Mesenchymal stem cell (in vitro differentiated cells and primary cell): ENCODE measurements at regions not wholly inside any gene's neighbourhood (a gene's known extent, or its start where the extent isn't known, plus 50 kb on each side); places are given as distances from the start of the nearest gene placed in this dataset.

Experiments
- DNase-seq: peaks from one replicate; pipeline ENCODE4 v3.0.0-alpha.2; 2013
- H2AFZ ChIP-seq: one replicate; pipeline ENCODE4 v1.6.1; 2013; ENCODE audit warnings: low read depth, mild to moderate bottlenecking, control low read depth, inconsistent platforms, low read length, moderate library complexity
- H2AK5ac ChIP-seq: 2 replicates; pipeline ENCODE4 v1.6.1; 2013; ENCODE audit warnings: low read length, moderate library complexity, mild to moderate bottlenecking, inconsistent platforms; ENCODE audit not compliant: severe bottlenecking
- H2BK120ac ChIP-seq: one replicate; pipeline ENCODE4 v1.6.1; 2013; ENCODE audit warnings: low read depth, mild to moderate bottlenecking, inconsistent platforms, low read length, moderate library complexity
- H2BK12ac ChIP-seq, 2 experiments: one replicate each; pipeline ENCODE4 v1.6.1; 2013; ENCODE audit warnings: inconsistent platforms in 2 of 2, low read length in 2 of 2, mild to moderate bottlenecking in 2 of 2, moderate library complexity in 2 of 2, control low read depth in 1 of 2
- H2BK15ac ChIP-seq: one replicate; pipeline ENCODE4 v1.6.1; 2013; ENCODE audit warnings: mild to moderate bottlenecking, low read depth, inconsistent platforms; ENCODE audit not compliant: poor library complexity, severe bottlenecking
- H2BK5ac ChIP-seq: 2 replicates; pipeline ENCODE4 v1.6.1; 2013; ENCODE audit warnings: low read depth, mild to moderate bottlenecking, low read length, control low read depth, inconsistent platforms; ENCODE audit not compliant: poor library complexity, severe bottlenecking
- H3K14ac ChIP-seq, 2 experiments: one replicate each; pipeline ENCODE4 v1.6.1; 2013; ENCODE audit warnings: inconsistent platforms in 2 of 2, low read length in 2 of 2, control low read depth in 1 of 2, mild to moderate bottlenecking in 1 of 2, moderate library complexity in 1 of 2
- H3K18ac ChIP-seq, 2 experiments: one replicate each; pipeline ENCODE4 v1.6.1; 2013; ENCODE audit warnings: inconsistent platforms in 2 of 2, low read length in 2 of 2, control low read depth in 1 of 2, low read depth in 1 of 2, mild to moderate bottlenecking in 1 of 2
- H3K23ac ChIP-seq, 2 experiments: one replicate each; pipeline ENCODE4 v1.6.1; 2013; ENCODE audit warnings: inconsistent platforms in 2 of 2, low read length in 2 of 2, mild to moderate bottlenecking in 2 of 2, moderate library complexity in 2 of 2, control low read depth in 1 of 2
- H3K27ac ChIP-seq: 2 replicates; pipeline ENCODE4 v1.5.1; 2013; ENCODE audit warnings: mild to moderate bottlenecking, moderate library complexity, low read length, control low read depth, inconsistent platforms; ENCODE audit not compliant: poor library complexity, severe bottlenecking
- H3K27me3 ChIP-seq, 2 experiments: 2 replicates each; pipeline versions ENCODE4 v1.6.1 to v1.7.0; 2013; ENCODE audit warnings: low read length in 2 of 2, mild to moderate bottlenecking in 2 of 2, moderate library complexity in 2 of 2, control low read depth in 1 of 2, inconsistent platforms in 1 of 2; ENCODE audit not compliant: control insufficient read depth in 1 of 2, insufficient read depth in 1 of 2
- H3K36me3 ChIP-seq, 2 experiments: 2 replicates each; pipeline versions ENCODE4 v1.6.1 to v1.7.0; 2013; ENCODE audit warnings: low read length in 2 of 2, control low read depth in 1 of 2, inconsistent platforms in 1 of 2, low read depth in 1 of 2, mild to moderate bottlenecking in 1 of 2; ENCODE audit not compliant: insufficient read depth in 2 of 2, control insufficient read depth in 1 of 2
- H3K4ac ChIP-seq, 2 experiments: one replicate each; pipeline ENCODE4 v1.6.1; 2013; ENCODE audit warnings: inconsistent platforms in 2 of 2, low read length in 2 of 2, mild to moderate bottlenecking in 2 of 2, moderate library complexity in 2 of 2, control low read depth in 1 of 2, low read depth in 1 of 2
- H3K4me1 ChIP-seq: 2 replicates; pipeline ENCODE4 v1.6.1; 2013; ENCODE audit warnings: low read depth, low read length, control low read depth; ENCODE audit not compliant: control insufficient read depth, insufficient read depth
- H3K4me2 ChIP-seq: 2 replicates; pipeline ENCODE4 v1.6.1; 2013; ENCODE audit warnings: low read length, mild to moderate bottlenecking, inconsistent platforms; ENCODE audit not compliant: poor library complexity, severe bottlenecking
- H3K4me3 ChIP-seq, 2 experiments: 2 replicates each; pipeline versions ENCODE4 v1.5.1 to v1.7.0; 2013; ENCODE audit warnings: low read length in 2 of 2, mild to moderate bottlenecking in 2 of 2, control low read depth in 1 of 2, low read depth in 1 of 2; ENCODE audit not compliant: insufficient read depth in 1 of 2
- H3K79me1 ChIP-seq: replicated peaks from 2 replicates; pipeline ENCODE4 v1.6.1; 2013; ENCODE audit warnings: mild to moderate bottlenecking, control low read depth, low read length, inconsistent platforms; ENCODE audit not compliant: poor library complexity, severe bottlenecking
- H3K9ac ChIP-seq: 2 replicates; pipeline ENCODE4 v1.7.0; 2013; ENCODE audit warnings: mild to moderate bottlenecking, low read length, moderate library complexity
- H3K9me3 ChIP-seq: 2 replicates; pipeline ENCODE4 v1.7.0; 2013; ENCODE audit warnings: mild to moderate bottlenecking, low read length; ENCODE audit not compliant: control insufficient read depth
- H4K8ac ChIP-seq: one replicate; pipeline ENCODE4 v1.6.1; 2013; ENCODE audit warnings: inconsistent platforms, mild to moderate bottlenecking, low read length, moderate library complexity
- H4K91ac ChIP-seq: one replicate; pipeline ENCODE4 v1.6.1; 2013; ENCODE audit warnings: mild to moderate bottlenecking, low read length, inconsistent platforms
- WGBS: methylation state at CpG from one replicate; pipeline ENCODE4 v1.1.7; 2013; ENCODE audit warnings: mixed read lengths; 5-methylcytosine and 5-hydroxymethylcytosine counted together

DNA sequence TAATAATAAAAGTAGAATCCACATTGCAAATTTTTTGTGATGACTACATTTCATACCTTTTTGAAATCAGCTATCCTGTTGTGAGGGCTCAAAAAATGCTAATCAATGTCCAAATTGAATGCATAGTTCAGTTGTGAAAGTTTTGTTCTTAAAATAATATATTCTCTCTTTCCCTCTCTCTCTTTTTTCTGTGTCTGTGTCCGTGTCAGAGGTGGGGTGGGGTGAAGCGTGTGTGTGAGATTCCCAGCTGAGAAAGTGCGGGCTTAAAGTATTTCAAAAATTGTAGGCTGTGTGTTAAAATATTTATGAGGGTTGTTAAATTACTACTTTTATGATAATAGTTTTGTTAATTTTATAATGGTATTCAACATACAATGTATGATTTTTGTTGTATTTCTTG, 388.0 kb upstream of the LRRTM4 start:
- no peaks in the 10 kb centered on the region for H3K79me1 ChIP-seq
- WGBS: no CpG with 5 or more reads among the region's 3 CpGs
- H3K4me3 ChIP-seq: no peak overlapping the region
- H3K27me3 ChIP-seq: no peaks in the 10 kb centered on the region
- no peak overlapping the region for H4K8ac ChIP-seq
- H2AK5ac ChIP-seq: no peak overlapping the region
- no peak overlapping the region for H2BK12ac ChIP-seq
- no peak overlapping the region for H3K23ac ChIP-seq
- H3K4me2 ChIP-seq: no peak overlapping the region
- H3K9me3 ChIP-seq: peaks cover 27% of the 10 kb centered on the region
- no peak overlapping the region for H3K4ac ChIP-seq
- no peak overlapping the region for H2AFZ ChIP-seq
- H3K4me1 ChIP-seq: no peaks in the 10 kb centered on the region
- no peak overlapping the region for H4K91ac ChIP-seq
- no peak overlapping the region for H3K18ac ChIP-seq
- no peak overlapping the region for H3K9ac ChIP-seq
- H2BK15ac ChIP-seq: no peak overlapping the region
- H2BK120ac ChIP-seq: no peak overlapping the region
- no peaks in the 10 kb centered on the region for H3K36me3 ChIP-seq
- no peak overlapping the region for H3K14ac ChIP-seq
- no peak for DNase-seq
- H2BK5ac ChIP-seq: no peak overlapping the region
- no peak overlapping the region for H3K27ac ChIP-seq

DNA sequence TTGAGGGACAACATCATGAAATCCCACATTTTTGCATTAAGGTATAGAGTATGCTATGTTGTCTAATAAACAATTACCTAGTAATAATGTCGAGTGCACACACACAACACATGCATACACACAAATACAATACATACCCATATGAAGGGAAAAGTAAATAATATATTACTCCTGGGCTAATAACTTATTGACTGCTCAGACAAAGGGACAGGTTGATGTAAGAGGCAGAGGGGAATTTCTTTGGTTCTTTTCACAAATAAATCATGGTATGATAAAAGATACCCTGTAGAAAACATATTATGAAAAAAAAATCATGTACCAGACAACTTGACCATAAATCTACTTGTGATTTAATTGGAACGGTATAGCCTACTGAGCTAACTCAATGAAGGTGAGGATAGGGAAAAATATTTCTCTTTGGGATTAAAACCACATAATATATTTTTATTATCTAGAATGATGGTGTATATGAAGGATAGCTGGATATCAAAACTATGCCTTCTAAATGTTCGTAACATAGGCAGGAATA, 398.7 kb upstream of the LRRTM4 start:
- Histone ChIP-seq H3K4me2 (no peak overlapping the region), H3K9me3 (no peaks in the 10 kb centered on the region), H2AFZ (no peak overlapping the region), H2BK12ac (no peak overlapping the region), H3K79me1 (no peaks in the 10 kb centered on the region), H3K27ac (no peak overlapping the region), H3K27me3 (no peaks in the 10 kb centered on the region), H3K14ac (no peak overlapping the region), H3K9ac (no peak overlapping the region), H3K4ac (no peak overlapping the region), H3K23ac (no peak overlapping the region), H3K4me1 (no peaks in the 10 kb centered on the region), H3K18ac (no peak overlapping the region), H2AK5ac (no peak overlapping the region), H4K8ac (no peak overlapping the region), H2BK15ac (no peak overlapping the region), H2BK120ac (no peak overlapping the region), H4K91ac (no peak overlapping the region), H2BK5ac (no peak overlapping the region), H3K36me3 (no peaks in the 10 kb centered on the region), H3K4me3 (no peak overlapping the region)
- no peak for DNase-seq
- WGBS: 100% methylated on average over 1 of the region's 3 CpGs

DNA sequence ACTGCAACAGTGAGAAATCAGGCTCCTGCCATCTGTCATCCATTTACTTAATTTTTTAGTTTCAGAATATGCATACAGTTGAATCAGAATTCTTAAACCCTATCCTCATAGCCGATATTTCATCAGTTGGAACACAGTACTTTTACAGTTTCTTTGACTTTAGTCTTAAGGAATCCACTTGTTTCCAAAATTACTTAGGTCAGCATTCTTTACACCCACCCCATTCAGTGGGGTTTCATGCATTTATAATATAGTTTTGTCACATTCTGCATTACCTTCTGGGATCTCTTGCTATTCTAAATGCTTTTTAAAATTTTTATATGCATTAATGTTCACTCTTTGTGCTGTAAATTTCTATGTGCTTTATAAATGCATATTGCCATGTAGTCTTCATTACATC, 400.4 kb upstream of the LRRTM4 start:
- H3K9me3 ChIP-seq: no peaks in the 10 kb centered on the region
- no peaks in the 10 kb centered on the region for H3K36me3 ChIP-seq
- H3K4me2 ChIP-seq: no peak overlapping the region
- no peak overlapping the region for H2BK5ac ChIP-seq
- no peak overlapping the region for H3K14ac ChIP-seq
- H3K18ac ChIP-seq: no peak overlapping the region
- no peak overlapping the region for H2AK5ac ChIP-seq
- H2BK15ac ChIP-seq: no peak overlapping the region
- no peak overlapping the region for H4K91ac ChIP-seq
- no peak overlapping the region for H2BK12ac ChIP-seq
- H3K27me3 ChIP-seq: no peaks in the 10 kb centered on the region
- no peak overlapping the region for H2BK120ac ChIP-seq
- no peak overlapping the region for H3K9ac ChIP-seq
- no peak for DNase-seq
- H2AFZ ChIP-seq: no peak overlapping the region
- H3K4ac ChIP-seq: no peak overlapping the region
- no peak overlapping the region for H3K4me3 ChIP-seq
- H4K8ac ChIP-seq: no peak overlapping the region
- WGBS: 100% methylated on average over 1 of the region's 1 CpG
- no peaks in the 10 kb centered on the region for H3K4me1 ChIP-seq
- H3K23ac ChIP-seq: no peak overlapping the region
- no peak overlapping the region for H3K27ac ChIP-seq
- no peaks in the 10 kb centered on the region for H3K79me1 ChIP-seq

DNA sequence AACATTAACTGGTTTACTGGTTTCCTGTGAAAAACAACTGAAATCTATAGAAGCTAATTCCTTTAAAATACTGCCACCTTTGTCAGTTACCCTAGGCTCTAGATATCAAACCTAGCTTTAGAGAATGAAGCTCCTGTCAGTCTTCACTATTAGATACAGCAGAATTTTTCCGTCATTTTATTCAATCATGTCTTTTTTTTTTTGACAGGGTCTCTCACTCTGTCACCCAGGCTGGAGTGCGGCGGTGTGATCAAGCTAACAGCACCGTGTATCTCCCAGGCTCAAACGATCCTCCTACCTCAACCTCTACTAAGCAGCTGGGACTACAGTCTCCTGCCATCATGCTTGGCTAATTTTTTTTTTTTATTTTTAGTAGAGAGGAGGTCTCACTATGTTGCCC, 415.2 kb upstream of the LRRTM4 start:
- no peak overlapping the region for H2AFZ ChIP-seq
- H2BK120ac ChIP-seq: no peak overlapping the region
- H3K36me3 ChIP-seq: no peaks in the 10 kb centered on the region
- H3K9ac ChIP-seq: no peak overlapping the region
- no peak overlapping the region for H4K8ac ChIP-seq
- no peaks in the 10 kb centered on the region for H3K27me3 ChIP-seq
- H2BK12ac ChIP-seq: no peak overlapping the region
- no peak overlapping the region for H3K4me3 ChIP-seq
- H3K27ac ChIP-seq: no peak overlapping the region
- no peaks in the 10 kb centered on the region for H3K4me1 ChIP-seq
- no peak overlapping the region for H2BK5ac ChIP-seq
- no peak overlapping the region for H2AK5ac ChIP-seq
- no peak for DNase-seq
- no peaks in the 10 kb centered on the region for H3K79me1 ChIP-seq
- H2BK15ac ChIP-seq: no peak overlapping the region
- no peak overlapping the region for H3K4me2 ChIP-seq
- no peak overlapping the region for H3K14ac ChIP-seq
- no peak overlapping the region for H3K18ac ChIP-seq
- H3K9me3 ChIP-seq: no peaks in the 10 kb centered on the region
- 89% methylated on average over 4 of the region's 5 CpGs for WGBS
- H3K4ac ChIP-seq: no peak overlapping the region
- no peak overlapping the region for H3K23ac ChIP-seq
- H4K91ac ChIP-seq: no peak overlapping the region
